SKM-1 (cell line): ENCODE measurements at regions not wholly inside any gene's neighbourhood (a gene's known extent, or its start where the extent isn't known, plus 50 kb on each side); places are given as distances from the start of the nearest gene placed in this dataset.
A peak's percentile ranks its signal among the peaks of the same experiment; 100 is the strongest.

ENCODE experiments used
- DNase-seq: peaks from one replicate; lab custom pipeline; 2025; ENCODE audit not compliant: unreplicated experiment; lab: John Stamatoyannopoulos, UW

DNA sequence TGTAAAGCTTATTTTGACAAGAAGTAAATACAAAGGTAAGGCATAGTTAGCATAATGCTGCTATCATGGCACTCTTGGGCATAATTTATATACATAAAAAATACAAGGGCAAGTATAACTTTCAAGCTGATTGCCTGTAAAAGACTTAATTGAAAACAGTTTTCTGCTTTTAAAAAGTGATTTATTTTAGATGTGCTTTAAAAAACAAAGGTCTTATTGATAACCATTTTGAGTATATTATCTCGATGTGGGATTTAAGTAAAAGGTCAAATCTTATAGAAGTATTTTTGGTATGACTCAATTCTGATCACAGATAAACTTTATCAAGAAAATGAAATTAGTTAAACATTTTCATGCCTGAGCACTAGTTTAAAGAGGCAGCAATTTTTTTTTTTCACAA lies 175.8 kb downstream of the KCNRG start:
- no peak for DNase-seq

DNA sequence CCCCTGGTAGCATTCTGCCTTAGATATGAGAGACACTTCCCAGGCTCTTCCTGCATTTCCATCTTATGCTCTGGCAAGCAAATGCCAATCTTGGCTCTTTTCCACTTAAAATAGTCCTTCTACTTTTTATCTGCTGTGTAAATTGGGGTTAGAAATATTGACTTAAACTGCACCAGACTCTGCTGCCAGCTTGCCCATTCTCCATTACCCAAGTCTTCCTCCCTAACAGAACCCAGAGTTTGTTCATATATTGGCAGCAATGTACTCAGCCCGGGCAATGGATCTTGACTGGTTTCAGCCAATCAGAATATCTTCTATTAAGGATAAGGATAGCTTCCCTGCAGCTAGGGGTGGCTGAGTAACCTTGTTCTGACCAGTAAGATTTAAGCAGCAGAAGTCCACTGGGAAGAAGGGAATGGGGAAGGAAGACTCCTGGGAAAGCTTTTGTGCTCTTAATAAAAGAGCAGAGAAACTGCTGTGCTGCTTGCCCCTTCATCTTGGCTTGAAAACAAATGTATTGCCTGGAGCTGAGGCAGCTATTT lies 177.1 kb downstream of the KCNRG start:
- no peak for DNase-seq

DNA sequence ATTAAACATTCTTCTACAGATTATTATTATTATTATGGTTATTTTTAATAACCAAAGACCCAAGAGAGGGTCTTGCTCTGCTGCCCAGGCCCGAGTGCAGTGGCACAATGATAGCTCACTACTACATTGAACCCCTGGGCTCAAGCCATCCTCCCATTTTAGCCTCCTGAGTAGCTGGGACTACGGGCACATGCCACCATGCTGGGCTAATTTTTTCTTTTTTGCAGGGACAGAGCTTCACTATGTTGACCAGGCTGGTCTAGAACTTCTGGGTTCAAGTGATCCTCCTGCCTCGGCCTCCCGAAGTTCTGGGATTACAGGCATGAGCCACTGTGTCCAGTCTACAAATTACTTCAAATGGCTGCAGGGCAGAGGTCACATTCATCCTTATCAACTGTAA lies 179.8 kb downstream of the KCNRG start:
- no peak for DNase-seq

DNA sequence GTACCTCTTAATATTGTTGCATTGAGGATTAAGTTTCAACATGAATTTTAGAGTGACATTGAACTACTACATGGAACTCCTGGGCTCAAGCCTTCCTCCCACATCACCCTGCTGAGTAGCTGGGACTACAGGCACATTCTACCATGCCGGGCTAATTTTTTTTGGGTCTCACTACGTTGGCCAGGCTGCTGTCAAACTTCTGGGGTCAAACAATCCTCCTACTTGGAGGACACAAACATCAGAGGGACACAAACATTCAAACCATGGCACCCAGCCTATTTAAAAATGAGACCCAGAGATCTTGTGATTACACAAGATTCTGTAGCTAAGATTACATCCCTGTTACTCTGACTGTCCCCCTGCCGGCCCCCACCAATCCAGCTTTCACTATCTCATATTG lies 180.9 kb downstream of the KCNRG start:
- no peak for DNase-seq

DNA sequence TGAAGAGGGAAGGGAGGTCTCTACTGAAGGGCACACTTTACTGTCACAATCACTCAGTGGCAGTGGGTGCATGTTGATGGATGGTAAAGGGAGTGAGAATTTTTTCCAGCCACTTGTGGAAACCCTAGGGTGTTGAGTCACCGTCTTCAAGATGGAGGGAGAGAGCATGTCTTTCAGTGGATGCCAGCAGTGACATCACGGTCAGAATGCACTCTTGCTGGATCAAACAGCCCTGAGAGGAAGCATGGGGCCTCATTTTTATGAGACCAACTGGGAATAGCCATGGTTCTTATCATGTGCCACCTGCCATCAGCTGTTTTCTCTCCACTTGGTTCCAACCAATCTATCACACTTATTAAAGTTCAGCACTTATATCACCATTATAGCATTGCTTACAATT lies 182.5 kb downstream of the KCNRG start:
- DNase-seq, result no peak

DNA sequence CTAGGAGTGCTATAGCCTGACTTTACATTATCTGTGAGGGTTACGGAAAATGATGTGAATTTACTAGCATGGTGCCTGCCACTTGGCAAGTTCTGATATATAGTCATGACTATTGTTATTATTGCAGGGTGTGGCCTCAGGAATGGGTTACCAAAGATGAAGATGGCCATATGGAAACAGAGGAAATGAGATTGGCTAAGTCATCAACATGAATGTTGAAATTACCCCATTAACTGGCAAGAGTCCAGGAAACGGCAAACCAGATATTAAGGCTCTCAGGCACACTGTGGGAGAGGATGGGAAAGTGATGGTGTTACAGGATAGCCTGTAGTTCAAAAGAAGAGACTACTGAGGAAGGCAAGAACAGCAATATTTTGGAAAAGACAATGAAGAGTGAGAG lies 183.3 kb downstream of the KCNRG start:
- no peak for DNase-seq

DNA sequence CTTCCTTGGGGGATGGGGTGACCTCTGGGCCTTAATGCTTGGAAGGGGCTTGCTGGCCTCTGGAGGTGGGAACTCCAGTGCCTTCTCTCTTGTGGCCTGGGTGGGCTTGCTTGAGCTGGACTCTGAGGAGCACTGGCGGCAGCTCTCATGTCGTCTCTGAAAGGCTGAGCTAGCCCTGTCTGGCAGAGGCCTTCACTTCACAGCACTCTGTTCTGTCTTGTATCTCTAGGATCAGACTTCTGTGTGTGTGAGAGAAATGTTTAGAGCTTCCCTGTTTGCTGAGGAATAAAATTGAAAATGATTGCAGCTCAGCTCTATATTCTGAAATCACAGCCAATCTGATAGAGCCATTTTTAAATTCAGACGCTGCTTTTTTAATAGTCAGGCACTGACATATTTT lies 185.3 kb downstream of the KCNRG start:
- no peak for DNase-seq

DNA sequence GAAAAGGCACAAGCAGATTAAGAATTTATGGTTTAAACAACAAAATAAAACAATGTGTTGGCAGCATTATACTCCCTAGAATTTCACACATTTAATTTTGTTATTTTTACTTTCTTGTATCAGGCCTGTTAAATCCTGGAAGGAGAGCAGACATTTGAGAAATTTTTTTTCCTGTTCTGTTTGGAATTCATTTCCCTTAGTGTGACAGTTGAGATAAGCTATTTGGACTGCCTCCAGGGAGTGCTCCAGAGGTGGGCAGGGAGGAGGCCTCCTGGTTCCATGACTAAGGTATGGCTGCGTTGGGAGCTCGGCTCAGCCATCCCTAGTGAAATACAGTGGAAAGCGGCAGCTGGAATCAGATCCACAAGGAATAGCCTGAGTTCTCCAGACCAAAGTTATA lies 185.7 kb downstream of the KCNRG start:
- no peak for DNase-seq

DNA sequence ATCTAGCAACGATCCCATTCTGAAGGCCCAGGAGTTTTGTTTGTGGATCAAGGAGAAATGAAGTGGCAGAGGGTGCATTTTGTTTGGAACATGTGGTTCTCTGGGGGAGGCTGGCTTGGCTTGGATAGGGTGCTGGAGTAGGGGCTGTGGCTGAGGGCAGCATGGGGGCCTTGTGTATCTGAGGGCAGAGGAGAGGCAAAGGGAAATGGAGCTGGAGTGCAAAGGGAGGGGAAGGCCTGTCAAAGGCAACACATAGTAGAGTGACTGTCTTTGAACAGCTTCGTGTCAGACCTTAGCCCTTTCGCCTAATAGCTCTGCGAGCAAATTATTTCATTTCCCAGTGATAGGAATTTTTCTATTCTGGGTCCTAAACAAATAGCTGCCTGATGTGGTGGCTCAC lies 187.2 kb downstream of the KCNRG start:
- DNase-seq, result no peak

DNA sequence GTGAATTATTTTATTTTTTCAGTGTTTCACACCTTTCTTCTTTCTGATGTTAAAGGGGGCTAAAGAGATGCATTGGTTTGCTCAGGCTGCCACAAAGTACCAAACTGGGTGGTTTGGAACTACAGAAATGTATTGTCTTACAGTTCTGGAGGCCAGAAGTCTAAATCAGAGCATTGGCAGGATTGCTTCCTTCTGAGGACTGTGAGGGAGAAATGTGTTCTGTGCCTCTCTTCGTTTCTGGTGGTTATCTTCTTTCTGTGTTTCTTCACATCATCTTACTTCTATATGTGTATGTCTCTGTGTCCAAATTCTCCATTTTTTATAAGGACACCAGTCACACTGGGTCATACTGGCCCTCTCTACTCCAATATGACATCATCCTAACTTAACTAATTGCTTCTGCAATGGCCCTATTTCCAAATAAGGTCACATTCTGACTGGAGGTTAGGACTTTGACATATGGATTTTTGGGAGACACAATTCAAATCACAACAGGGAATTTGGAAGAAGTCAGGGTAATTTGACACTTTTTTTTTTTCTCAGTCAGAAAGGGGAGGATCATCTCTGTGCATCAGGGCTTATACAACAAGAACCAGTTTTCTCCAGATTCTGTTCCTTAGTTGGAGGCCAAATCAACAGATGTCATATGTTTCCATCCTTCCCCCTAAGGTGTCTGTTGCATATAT lies 188.2 kb downstream of the KCNRG start:
- no peak for DNase-seq

DNA sequence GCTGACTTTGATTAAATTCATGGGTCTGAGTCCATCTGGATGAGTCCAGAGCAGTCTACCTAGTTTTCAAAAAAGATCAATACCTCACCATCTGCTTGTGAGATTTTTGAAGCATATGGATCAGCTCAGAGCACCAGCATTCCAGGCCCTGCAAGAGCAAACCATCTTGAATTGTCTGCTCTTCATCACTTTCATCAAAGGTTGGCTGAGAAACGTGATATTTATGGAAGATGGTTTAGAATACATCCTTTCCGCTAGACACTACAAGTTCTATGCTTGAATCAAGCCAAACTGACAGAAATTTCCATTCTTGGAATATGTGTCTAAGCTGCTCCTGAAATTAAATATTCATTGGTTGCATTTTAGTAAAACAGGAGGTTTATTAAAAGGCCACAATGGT lies 190.3 kb downstream of the KCNRG start:
- DNase-seq, result no peak

DNA sequence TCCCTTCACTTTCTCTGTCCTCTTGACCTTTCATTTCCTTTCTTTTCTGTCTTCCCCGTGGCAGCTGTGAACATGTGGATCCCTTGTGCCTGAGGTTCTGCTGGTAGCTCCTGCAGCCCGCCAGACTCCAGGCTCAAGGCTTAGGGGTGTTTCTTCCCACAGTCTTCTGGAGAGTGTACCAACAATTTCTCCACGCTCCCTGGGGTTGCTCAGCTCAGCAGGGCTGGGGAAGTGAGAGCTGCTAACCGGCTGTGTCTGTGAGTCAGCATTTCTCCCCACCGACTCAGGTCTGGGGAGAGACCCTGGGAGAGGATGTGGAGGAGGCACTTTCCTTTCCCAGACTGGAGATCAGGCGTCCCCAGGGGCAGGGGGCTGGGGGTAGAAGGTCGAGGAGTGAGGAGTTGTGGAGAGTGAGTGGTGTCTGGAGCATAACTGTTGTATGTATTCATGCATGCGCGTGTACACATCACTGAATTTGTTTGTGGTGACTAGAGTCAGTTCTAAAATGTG lies 193.6 kb downstream of the KCNRG start:
- DNase-seq, result peak; percentile 59

DNA sequence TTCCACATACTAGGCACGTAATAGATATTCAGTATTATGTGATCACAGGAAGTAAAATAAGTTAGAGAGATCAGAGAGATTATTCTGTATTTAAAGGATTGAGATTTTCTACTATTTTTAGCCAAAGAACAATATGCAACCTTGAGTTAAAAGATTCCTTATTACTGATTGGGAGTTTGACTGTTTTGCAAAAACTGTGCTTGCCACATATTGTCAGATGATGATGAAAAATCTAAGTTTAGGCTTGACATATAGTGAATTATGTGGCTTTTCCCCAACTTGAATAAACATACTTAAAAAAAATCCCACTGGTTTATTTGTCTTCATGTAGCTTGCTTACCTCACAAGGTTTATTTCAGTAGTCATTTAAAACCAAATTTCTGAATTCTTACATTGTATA lies 194.4 kb downstream of the KCNRG start:
- no peak for DNase-seq

DNA sequence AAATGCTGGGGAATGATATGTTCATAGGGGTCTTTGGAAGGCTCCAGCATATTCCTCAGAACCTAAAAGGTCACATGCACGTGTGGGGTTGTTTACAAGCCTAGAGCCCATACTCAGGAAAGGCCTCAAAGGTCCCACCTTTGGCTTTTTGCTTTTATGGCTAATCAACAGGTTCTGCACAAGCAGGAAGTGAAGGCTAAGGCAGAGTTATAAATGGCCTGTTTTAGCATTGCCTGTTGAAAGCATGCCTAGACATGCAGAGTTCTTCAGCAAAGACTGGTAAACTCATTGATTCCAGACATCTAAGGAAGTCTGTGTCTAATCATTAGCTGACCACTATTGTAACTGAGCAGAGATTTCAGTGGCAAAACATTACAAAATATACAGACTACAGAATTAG lies 198.3 kb downstream of the KCNRG start:
- no peak for DNase-seq

DNA sequence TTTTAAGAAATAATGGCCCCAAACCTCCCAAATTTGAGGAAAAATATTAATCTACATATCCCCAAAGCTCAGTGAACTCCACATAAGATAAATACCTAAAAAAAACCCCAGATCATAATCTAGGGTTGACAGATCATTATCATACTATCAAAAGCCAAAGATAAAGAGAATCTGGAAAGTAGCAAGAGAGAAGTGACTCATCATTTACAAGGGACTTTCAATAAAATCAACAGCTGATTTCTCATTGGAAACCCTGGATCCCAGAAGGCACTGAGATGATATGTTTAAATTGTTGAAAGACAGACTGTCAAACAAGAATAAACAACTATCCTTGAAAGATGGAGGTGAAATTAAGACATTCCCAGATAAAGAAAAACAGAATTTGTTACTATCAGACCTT lies 199.3 kb downstream of the KCNRG start:
- DNase-seq, result no peak

DNA sequence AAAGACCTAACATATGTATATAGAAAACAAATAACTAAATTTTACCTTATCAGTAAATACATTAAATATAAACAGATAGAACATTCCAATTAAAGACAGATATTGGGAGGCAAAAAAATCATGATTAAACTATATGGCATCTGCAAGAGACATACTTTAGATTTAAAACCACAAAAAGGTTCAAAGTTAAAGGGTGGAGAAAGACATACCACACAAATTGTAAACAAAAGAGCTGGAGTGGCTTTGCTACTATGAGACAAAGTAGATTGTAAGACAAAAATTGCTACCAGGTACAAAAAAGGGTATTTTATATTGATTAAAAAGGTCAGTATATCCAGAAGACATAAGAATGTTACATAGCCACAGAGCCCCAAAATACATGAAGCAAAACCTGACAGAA lies 200.2 kb downstream of the KCNRG start:
- no peak for DNase-seq

DNA sequence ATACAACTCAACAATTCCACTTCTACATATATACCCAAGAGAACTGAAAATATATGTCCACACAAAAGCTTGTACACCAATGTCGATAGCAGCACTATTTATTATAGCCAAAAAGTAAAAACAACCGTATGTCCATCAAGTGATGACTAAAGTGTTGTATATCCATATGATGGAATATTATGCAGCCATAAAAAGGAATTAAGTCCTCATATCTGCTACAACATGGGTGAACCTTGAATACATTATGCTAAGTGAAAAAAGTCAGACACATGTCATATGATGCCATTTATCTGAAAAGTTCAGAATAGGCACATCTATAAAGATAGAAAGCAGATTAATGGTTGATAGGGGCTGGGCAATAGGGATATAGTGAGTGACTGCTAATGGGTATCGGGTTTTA lies 204.5 kb downstream of the KCNRG start:
- DNase-seq, result no peak

DNA sequence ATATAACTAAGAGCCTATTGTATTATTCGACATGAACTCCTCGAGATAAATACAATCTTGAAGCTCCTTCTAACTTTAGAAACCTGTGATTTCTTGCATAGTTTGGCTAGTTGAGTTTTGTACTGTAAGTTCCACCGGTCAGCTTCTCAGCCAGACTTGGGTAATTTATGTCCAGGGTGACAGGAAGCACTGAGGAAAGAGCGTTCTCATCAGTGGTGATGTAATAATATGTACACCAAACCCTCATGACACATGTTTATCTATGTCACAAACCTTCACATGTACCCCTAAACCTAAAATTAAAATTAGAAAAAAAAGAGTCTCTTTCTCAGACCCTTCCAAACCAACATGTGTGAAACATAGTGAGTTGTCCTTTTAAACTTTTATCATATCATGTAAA lies 205.7 kb downstream of the KCNRG start:
- no peak for DNase-seq

DNA sequence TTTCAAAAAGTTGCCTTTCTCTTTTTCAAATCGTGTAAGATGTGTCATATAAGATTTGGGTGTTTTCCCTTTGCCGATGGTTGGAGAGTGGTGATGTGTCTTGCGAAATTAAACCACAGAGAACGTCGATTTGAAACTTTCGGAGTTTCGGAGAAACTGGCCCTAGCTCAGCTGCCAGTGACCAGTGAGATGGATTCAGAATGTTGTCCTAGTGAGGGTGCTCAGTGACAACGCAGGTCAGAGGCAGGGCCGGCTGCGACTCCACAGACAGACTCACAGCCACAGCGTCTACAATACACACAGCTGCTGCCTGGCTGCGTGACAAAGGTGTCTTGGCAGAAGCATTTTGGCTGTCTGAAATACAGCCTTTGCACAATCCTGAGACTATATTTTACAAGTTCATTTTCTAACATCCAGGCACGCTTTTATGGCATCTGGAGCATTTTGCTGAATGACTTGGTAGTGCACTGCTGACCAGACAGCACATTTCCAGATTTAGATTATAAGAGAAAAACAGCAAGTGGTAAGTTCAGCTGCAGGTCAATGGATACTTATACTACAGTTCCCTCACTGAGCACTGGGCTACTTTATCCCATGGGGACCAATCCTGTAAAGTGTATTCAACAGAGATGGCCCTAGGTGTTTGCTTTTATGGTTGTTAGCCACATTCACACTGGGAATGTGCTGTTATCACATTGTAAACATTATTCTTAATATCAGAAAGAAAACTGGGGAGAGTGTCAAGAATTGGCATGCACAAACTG lies 207.5 kb downstream of the KCNRG start:
- DNase-seq, result peak; percentile 68

DNA sequence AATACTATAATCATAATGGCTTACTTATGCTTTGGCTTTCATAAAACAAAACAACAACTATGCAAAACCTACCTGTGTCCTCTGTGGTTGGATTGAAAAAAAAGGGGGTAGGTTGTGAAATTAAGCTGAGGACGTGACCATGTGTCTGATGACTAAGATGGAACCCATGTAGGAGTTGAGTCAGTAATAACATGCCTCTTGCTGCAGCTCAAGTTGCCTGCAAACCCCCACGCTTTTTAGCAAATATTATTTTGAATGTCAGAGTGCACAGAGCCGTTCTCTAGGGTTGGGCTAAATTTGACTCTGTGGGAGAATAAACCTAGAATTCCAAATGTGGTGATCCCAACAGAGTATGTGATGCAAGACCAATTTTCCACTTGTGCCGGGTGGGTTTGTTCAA lies 209.3 kb downstream of the KCNRG start:
- DNase-seq, result no peak

DNA sequence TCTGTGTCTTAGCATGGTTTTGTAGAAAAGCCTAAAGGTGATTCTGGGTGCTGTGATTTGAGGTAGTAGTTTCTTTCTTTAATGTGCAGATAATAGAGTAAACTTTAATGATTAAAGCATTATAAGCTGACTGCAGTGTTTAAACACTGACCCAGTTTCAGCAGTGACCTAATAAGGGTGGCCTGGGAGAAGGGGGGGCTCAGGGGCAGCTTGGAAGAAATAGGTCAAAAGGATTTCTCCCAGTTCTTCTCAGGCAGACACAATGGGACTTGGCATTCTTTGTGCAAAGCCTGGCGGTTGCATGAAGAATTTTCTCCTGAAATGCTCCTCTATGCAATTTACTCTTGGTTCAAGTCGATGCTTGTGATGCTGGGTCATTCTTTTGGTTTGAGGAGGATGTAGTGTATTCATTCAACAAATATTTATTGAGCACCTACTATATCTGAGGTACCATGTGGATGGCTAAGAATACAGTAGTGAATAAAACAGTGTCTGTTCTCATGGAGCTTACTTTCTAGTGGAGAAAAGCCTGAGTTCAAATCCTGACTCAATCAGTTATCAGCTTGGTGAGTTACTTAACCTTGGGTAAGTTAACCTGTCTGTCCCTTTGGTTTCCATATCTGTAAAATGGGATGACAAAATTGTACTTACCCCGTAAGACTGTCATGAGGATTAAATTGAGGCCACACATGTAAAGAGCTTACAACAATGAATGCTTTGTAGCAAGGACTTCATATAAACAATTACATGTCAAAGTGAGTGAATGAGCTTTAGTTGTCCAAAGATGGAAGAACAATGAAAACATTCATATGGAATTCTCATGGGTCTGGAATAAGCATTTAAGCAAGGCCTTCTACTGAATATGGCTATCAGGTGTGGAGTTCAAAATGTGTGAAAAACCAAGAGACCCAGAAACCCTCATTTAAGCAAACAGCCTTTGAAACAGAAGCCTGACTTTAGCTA lies 210.2 kb downstream of the KCNRG start:
- DNase-seq, result no peak
